ENCODE measurements at regions not wholly inside any gene's neighbourhood (a gene's known extent, or its start where the extent isn't known, plus 50 kb on each side); places are given as distances from the start of the nearest gene placed in this dataset.

GRCh38 chr21:40985370-40985769 is 138.4 kb upstream of the DSCAM start:
- DNase-seq (ENCODE audit: low spot score), result no peak
- no peak for FAIRE-seq

- DNase-seq (ENCODE audit: low spot score) (no peak), FAIRE-seq (no peak)
Measured at GRCh38 chr21:40990366-40990765, 143.4 kb upstream of the DSCAM start.

DNA sequence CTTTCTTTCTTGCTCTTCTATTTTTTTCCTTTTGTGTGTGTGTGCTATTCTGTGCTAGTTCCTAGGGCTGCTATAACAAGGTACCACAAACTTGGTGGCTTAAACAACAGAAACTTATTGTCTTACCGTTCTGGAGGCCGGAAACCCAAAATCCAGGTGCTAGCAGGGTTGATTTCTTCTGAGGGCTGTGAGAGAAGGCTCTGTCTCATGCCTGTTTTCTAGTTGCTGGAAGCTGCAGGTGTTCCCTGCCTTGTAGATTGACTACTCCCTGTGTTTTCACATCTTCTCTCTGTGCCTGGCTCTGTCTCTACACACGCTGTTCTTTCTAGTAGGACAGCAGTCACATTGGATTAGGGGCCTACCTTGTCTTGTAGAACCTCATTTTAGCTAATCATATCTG is 150.9 kb upstream of the DSCAM start:
- FAIRE-seq, result no peak
- DNase-seq (ENCODE audit: low spot score), result no peak

DNA sequence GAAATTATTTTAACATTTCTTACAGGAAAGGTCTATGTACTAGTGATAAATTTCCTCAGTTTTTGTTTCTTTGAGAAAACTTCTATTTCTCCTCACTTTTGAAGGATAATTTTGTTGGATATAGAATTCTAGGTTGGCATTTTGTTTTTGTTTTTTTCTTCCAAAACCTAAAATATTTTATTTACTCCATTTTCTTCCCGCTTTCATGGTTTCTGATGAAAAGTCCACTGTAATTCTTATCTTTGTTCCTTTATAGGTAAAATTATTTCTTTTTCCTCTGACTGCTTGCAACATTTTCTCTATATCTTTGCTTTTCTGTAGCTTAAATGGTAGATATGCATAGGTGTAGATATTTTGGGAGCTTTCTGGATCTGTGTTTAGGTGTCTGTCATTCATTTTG is 153.9 kb upstream of the DSCAM start:
- FAIRE-seq, result no peak

DNA sequence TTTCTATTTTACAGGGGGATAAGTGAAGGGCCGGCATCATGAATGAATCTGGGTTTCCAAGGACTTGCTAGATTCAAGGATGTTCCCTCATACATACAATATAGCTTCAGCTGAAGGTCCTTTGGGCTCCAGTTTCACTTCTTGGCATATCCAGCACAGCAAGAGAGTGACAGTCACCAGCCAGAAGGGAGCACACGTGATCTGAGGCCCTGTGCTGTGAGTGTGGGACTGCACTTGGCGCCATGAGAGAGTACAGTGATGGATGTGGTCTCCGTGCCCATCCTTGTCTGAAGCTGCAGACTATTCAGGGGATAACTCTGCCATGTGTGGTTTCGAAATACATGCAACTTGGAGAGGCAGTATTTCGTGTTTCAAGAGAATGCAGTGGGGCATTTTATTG is 159.7 kb upstream of the DSCAM start:
- FAIRE-seq (no peak), DNase-seq (ENCODE audit: low spot score) (no peak)

More for the DNA sequence above, 153.9 kb upstream of the DSCAM start:
- DNase-seq (ENCODE audit: low spot score), result no peak

- DNase-seq (ENCODE audit: low spot score) (no peak), FAIRE-seq (no peak)
Measured at GRCh38 chr21:41008351-41008750, 159.6 kb upstream of the BACE2 start.

- DNase-seq (ENCODE audit: low spot score), result no peak
- FAIRE-seq, result no peak
Measured at GRCh38 chr21:41008974-41009373, 159.0 kb upstream of the BACE2 start.

DNA sequence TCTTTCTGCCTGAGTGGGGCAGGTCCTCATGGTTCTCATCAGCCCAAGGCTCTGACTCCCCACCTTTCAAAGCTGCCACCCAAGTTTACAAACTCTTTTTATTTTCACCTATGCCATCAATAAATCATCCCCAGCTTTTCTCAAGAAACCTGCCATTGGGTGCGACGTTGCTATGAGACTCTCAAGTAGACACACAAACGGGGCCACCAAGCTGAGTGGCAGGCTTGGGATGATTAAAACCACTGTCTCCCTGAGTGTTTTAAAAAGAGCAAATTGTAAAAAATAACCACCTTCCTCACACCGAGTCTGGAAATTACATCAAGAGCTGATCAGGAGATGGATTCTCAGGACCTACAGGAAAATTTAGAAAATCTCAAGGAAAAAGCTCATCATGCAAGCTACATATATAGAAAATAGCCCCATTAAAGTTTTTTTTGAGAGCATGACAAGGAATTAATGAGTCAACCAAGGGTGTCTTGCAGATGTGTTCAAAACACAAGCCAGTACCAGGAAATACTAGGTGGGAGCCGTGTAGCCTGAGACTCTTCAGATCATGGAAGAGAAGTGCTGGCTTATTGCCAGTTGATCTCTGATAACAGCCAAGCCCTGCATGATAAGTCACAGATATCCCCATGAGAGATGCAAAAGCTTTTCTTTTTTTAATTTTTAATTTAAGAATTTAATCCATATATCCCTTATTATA is 158.4 kb upstream of the BACE2 start:
- no peak for FAIRE-seq
- no peak for DNase-seq (ENCODE audit: low spot score)

DNA sequence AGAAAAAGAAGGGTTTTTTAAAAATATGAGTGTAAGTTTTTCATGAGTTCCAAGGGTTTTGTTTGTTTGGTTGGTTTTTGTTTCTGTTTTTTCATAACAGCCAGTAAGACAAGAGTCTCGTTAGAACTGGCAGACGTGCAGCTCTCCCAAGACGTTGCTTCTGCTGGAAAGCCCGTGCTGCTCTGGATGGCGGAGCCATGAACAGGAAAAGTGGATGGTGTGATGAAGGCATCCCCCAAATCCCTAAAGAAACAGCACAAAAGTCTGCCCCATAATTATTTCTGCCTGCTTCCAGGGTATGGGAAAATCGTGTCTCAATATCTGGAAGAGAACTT is 157.9 kb upstream of the BACE2 start:
- DNase-seq (ENCODE audit: low spot score), result no peak
- FAIRE-seq, result no peak

DNA sequence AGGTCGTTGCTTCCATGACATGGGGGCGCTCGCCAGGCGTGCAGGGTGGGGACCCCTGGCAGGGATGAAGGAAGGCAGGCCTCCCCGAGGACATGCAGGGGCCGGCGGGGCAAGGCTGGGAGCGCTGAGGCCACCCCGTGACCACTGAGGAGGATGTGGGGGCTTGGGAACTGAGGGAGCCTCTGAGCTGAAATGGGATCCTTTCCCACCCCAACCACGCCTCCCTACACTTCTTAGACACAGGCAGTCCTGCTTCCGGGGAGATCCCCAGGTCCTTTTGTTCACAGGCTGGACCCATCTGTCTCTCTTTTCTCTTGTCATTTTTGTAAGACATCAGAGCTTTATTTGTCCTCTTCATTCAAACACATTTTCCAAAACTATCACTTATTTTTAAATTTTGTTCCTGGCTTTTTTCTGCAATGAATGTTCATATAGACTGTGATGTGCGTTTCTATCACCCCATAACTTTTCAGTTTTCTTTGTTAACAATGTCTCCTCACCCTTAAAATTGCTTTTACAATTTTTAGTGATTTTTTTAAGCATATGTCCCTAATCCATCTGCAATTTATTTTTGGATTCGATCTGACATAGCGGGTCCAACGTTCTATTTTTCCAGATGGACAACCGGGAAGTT is 156.7 kb upstream of the BACE2 start:
- DNase-seq (ENCODE audit: low spot score) (no peak), FAIRE-seq (no peak)

GRCh38 chr21:41011951-41012366 is 156.0 kb upstream of the BACE2 start:
- DNase-seq (ENCODE audit: low spot score), result no peak
- no peak for FAIRE-seq

DNA sequence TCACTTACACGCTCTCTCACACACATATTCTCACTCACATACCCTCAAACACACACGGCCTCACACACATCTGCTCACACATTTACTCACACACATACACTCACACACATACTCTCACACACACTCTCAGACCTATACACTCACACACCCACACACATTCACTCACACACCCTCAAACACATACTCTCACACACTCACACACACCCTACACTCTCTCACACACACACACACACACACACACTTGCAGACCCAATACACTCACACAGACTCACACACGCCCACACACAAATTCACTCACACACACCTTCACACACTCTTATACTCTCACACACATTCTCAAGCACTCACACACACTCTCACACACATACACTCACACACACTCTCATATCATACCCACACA is 155.5 kb upstream of the BACE2 start:
- DNase-seq (ENCODE audit: low spot score), result no peak
- FAIRE-seq, result no peak

- DNase-seq (ENCODE audit: low spot score) (no peak), FAIRE-seq (no peak)
Measured at GRCh38 chr21:41016472-41016871, 151.5 kb upstream of the BACE2 start.

- FAIRE-seq (no peak), DNase-seq (ENCODE audit: low spot score) (no peak)
Measured at GRCh38 chr21:41018431-41018830, 149.5 kb upstream of the BACE2 start.

- FAIRE-seq (no peak), DNase-seq (ENCODE audit: low spot score) (no peak)
Measured at GRCh38 chr21:41023936-41024335, 144.0 kb upstream of the BACE2 start.

DNA sequence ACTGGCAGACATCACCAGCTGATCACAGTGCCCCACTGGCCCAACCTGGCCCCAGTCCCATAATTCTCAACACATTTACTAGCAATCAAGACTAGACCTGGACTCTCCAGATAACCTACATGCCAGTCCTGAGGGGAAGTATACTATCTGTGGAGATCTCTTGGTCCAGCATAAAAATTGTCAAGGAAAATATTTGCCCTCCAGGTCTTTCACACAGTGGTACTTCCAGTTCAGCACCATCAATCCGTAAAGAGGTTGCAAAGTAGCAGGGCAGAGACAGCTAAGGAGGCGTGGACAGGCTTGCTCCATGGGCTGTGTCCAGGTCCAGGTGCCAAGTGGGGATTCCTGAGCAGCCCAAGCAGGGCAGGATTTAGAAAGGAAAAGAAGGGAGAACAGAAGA is 143.6 kb upstream of the BACE2 start:
- no peak for FAIRE-seq

GRCh38 chr21:41024746-41025254 is 143.2 kb upstream of the BACE2 start:
- FAIRE-seq (no peak), DNase-seq (ENCODE audit: low spot score) (no peak)

More for the DNA sequence above, 143.6 kb upstream of the BACE2 start:
- no peak for DNase-seq (ENCODE audit: low spot score)

- FAIRE-seq, result no peak
- no peak for DNase-seq (ENCODE audit: low spot score)
Measured at GRCh38 chr21:41029571-41029970, 138.4 kb upstream of the BACE2 start.

GRCh38 chr21:41031701-41032220 is 136.2 kb upstream of the BACE2 start:
- no peak for FAIRE-seq
- DNase-seq (ENCODE audit: low spot score), result no peak

GRCh38 chr21:41032541-41032940 is 135.4 kb upstream of the BACE2 start:
- FAIRE-seq, result no peak
- DNase-seq (ENCODE audit: low spot score), result no peak

DNA sequence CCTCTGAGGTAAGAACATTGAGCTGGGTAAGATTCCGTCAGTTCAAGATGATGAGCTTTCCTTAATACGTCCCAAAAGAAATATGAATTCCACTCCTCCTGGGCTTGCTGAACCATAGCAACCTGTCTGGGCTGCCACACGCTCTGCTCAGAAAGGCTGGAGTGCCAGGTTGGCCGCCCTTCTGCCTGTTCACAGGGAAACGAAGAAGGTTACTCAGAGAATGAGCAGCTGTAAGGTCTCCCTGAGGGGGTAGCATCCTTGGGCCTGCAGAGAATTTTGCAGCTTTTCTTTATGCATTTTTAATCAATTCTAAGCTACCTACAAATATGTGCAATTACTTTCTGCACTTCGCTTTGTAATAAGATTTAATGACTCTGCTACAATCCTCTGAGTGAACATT is 130.7 kb upstream of the BACE2 start:
- DNase-seq (ENCODE audit: low spot score) (no peak), FAIRE-seq (no peak)

GRCh38 chr21:41037936-41038335 is 130.0 kb upstream of the BACE2 start:
- DNase-seq (ENCODE audit: low spot score) (no peak), FAIRE-seq (no peak)

DNA sequence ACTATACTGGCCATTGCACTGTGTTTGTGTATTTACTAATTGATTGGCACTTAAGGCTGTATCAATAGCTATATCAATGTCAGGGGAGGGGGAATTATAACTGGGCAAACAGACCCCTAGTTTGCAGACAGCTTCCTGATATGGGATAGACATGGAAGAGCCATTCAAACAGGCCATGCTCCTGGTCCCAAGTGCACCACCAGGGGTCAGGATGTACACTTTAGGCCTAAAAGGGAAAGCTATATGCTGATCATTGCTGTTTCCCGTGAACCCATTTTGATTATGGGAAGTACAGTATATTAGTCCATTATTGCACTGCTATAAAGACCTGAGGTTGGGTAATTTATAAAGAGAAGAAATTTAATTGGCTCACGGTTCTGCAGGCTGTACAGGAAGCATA is 124.9 kb upstream of the BACE2 start:
- FAIRE-seq, result no peak
- no peak for DNase-seq (ENCODE audit: low spot score)

All from urothelium cell line (cell line).